Left lung (tissue), 4 donors: ENCODE measurements at regions not wholly inside any gene's neighbourhood (a gene's known extent, or its start where the extent isn't known, plus 50 kb on each side); places are given as distances from the start of the nearest gene placed in this dataset.

Source experiments
- ATAC-seq: fragments of 200-7000 bp; cut with Tn5 transposase; one replicate; pipeline ENCODE4 v1.9.1; 2020; ENCODE audit warnings: moderate library complexity
- DNase-seq, 4 donors: peaks; one replicate each; pipeline ENCODE4 v3.0.0-alpha.2; 2013 to 2020
- H3K27ac ChIP-seq, 2 donors: fragments of 200-600 bp; sonication (generic) in 1 of 2; one replicate each; pipeline versions ENCODE4 v1.5.0 to v1.8.0; 2020 to 2021
- H3K27me3 ChIP-seq, 2 donors: fragments of 200-600 bp; sonication (generic) in 1 of 2; one replicate each; pipeline versions ENCODE4 v1.5.0 to v1.8.0; 2020 to 2021
- H3K36me3 ChIP-seq, 2 donors: fragments of 200-600 bp; sonication (generic) in 1 of 2; one replicate each; pipeline versions ENCODE4 v1.5.0 to v1.8.0; 2020 to 2021
- H3K4me1 ChIP-seq, 2 donors: fragments of 200-600 bp; one replicate each; pipeline ENCODE4 v1.8.0; 2021
- H3K4me3 ChIP-seq, 2 donors: fragments of 200-600 bp; sonication (generic) in 1 of 2; one replicate each; pipeline versions ENCODE4 v1.5.0 to v1.8.0; 2020 to 2021; ENCODE audit warnings: mild to moderate bottlenecking in 1 of 2
- H3K9me3 ChIP-seq, 2 donors: fragments of 200-600 bp; sonication (generic) in 1 of 2; one replicate each; pipeline versions ENCODE4 v1.5.0 to v1.8.0; 2020 to 2021
- CTCF ChIP-seq, 2 donors: fragments of 200-600 bp; sonication (generic) in 1 of 2; IDR thresholded peaks; one replicate each; pipeline versions ENCODE4 v1.5.0 to v1.8.0; 2021; ENCODE audit warnings: antibody characterized with exemption in 2 of 2
- intact Hi-C, 2 donors: fragments of 100-400 bp; cut with DNase I; formaldehyde crosslinking; loops; one replicate each; pipeline versions ENCODE4 v1.11.2 to v1.14.2; 2022
- donor health status: DM: no; HTN: yes; CAD: no.
- donor health status: DM: no; HTN: no; CAD: no.

GRCh38 chr9:105984714-105985113 lies 290.4 kb downstream of the TMEM38B start:
- no peak for DNase-seq
- no peaks in the 10 kb centered on the region for H3K4me1 ChIP-seq
- no peaks in the 10 kb centered on the region for H3K27me3 ChIP-seq
- ATAC-seq, result no peak
- H3K9me3 ChIP-seq, result no peaks in the 10 kb centered on the region
- no peak overlapping the region for H3K27ac ChIP-seq
- no peak overlapping the region for H3K4me3 ChIP-seq
- H3K36me3 ChIP-seq, result no peaks in the 10 kb centered on the region
- intact Hi-C loops, result no loop called here
- no peak for TF ChIP-seq CTCF (IDR thresholded peaks at IDR 0.05)

GRCh38 chr9:105993116-105993854 lies 298.9 kb downstream of the TMEM38B start:
- no peak for ATAC-seq
- Histone ChIP-seq H3K27me3 (no peaks in the 10 kb centered on the region), H3K4me3 (no peak overlapping the region), H3K9me3 (no peaks in the 10 kb centered on the region), H3K4me1 (no peaks in the 10 kb centered on the region), H3K36me3 (no peaks in the 10 kb centered on the region), H3K27ac (no peak overlapping the region)
- DNase-seq, result peak in 1 of 4 donors; percentile 47
- TF ChIP-seq CTCF (IDR thresholded peaks at IDR 0.05), result no peak
- intact Hi-C loops, result no loop called here

GRCh38 chr9:105993921-105994715 lies 299.8 kb downstream of the TMEM38B start:
- Histone ChIP-seq H3K4me1 (no peaks in the 10 kb centered on the region), H3K9me3 (no peaks in the 10 kb centered on the region), H3K4me3 (no peak overlapping the region), H3K36me3 (no peaks in the 10 kb centered on the region), H3K27me3 (no peaks in the 10 kb centered on the region), H3K27ac (no peak overlapping the region)
- intact Hi-C loops, result no loop called here
- DNase-seq, result no peak
- ATAC-seq, result no peak
- TF ChIP-seq CTCF (IDR thresholded peaks at IDR 0.05), result no peak

GRCh38 chr9:105994970-105995369 lies 300.6 kb downstream of the TMEM38B start:
- H3K36me3 ChIP-seq, result no peaks in the 10 kb centered on the region
- H3K27ac ChIP-seq, result no peak overlapping the region
- DNase-seq (peak in 1 of 4 donors; percentile 45), ATAC-seq (no peak)
- no peak for TF ChIP-seq CTCF (IDR thresholded peaks at IDR 0.05)
- no peaks in the 10 kb centered on the region for H3K9me3 ChIP-seq
- no peaks in the 10 kb centered on the region for H3K4me1 ChIP-seq
- no peak overlapping the region for H3K4me3 ChIP-seq
- no peaks in the 10 kb centered on the region for H3K27me3 ChIP-seq
- intact Hi-C loops, result no loop called here

- no peaks in the 10 kb centered on the region for H3K4me1 ChIP-seq
- DNase-seq (no peak), ATAC-seq (no peak)
- H3K36me3 ChIP-seq, result no peaks in the 10 kb centered on the region
- H3K4me3 ChIP-seq, result no peak overlapping the region
- H3K27ac ChIP-seq, result no peak overlapping the region
- no peaks in the 10 kb centered on the region for H3K9me3 ChIP-seq
- no peaks in the 10 kb centered on the region for H3K27me3 ChIP-seq
- no peak for TF ChIP-seq CTCF (IDR thresholded peaks at IDR 0.05)
- intact Hi-C loops, result no loop called here
Measured at GRCh38 chr9:106017198-106017740, 322.9 kb downstream of the TMEM38B start.
